MM.1S (cell line): ENCODE measurements at regions not wholly inside any gene's neighbourhood (a gene's known extent, or its start where the extent isn't known, plus 50 kb on each side); places are given as distances from the start of the nearest gene placed in this dataset.

ENCODE experiments used
- DNase-seq: peaks from one replicate; pipeline ENCODE4 v3.0.0-alpha.2; 2015
- H2AFZ ChIP-seq: fragments of 300-600 bp; sonication (generic); 2 replicates; pipeline ENCODE4 v1.6.0; 2016; ENCODE audit warnings: antibody characterized with exemption, low read length
- H3F3A ChIP-seq: fragments of 300-600 bp; sonication (generic); 2 replicates; pipeline ENCODE4 v1.6.1; 2016; ENCODE audit warnings: mild to moderate bottlenecking, antibody characterized with exemption, low read length, moderate library complexity, mixed read lengths; ENCODE audit not compliant: insufficient read depth
- H3K27ac ChIP-seq: fragments of 300-600 bp; sonication (generic); 2 replicates; pipeline ENCODE4 v1.5.1; 2016; ENCODE audit warnings: mild to moderate bottlenecking, low read length
- H3K27me3 ChIP-seq: fragments of 300-600 bp; sonication (generic); replicated peaks from 2 replicates; pipeline ENCODE4 v1.6.0; 2016; ENCODE audit warnings: low read length; ENCODE audit not compliant: insufficient read depth
- H3K36me3 ChIP-seq: fragments of 300-600 bp; sonication (generic); replicated peaks from 2 replicates; pipeline ENCODE4 v1.6.1; 2016; ENCODE audit warnings: mild to moderate bottlenecking, low read length, mixed read lengths; ENCODE audit not compliant: insufficient read depth
- H3K4me1 ChIP-seq: fragments of 300-600 bp; sonication (generic); 2 replicates; pipeline ENCODE4 v1.6.1; 2016; ENCODE audit warnings: low read length, mixed read lengths
- H3K4me2 ChIP-seq: fragments of 300-600 bp; sonication (generic); 2 replicates; pipeline ENCODE4 v1.6.0; 2016; ENCODE audit warnings: low read depth, low read length
- H3K4me3 ChIP-seq: fragments of 300-600 bp; sonication (generic); 2 replicates; pipeline ENCODE4 v1.5.1; 2016; ENCODE audit warnings: low read length, mixed read lengths
- H3K79me2 ChIP-seq: fragments of 300-600 bp; sonication (generic); 2 replicates; pipeline ENCODE4 v1.6.1; 2016; ENCODE audit warnings: mixed run types, low read length, mixed read lengths
- H3K9ac ChIP-seq: fragments of 300-600 bp; sonication (generic); 2 replicates; pipeline ENCODE4 v1.6.1; 2016; ENCODE audit warnings: low read length, mixed read lengths
- H3K9me2 ChIP-seq: fragments of 300-600 bp; sonication (generic); replicated peaks from 2 replicates; pipeline ENCODE4 v1.6.1; 2016; ENCODE audit warnings: mild to moderate bottlenecking, low read length, mixed read lengths; ENCODE audit not compliant: insufficient read depth
- H3K9me3 ChIP-seq: fragments of 300-600 bp; sonication (generic); replicated peaks from 2 replicates; pipeline ENCODE4 v1.6.1; 2016; ENCODE audit warnings: mild to moderate bottlenecking, low read length, mixed read lengths; ENCODE audit not compliant: insufficient read depth
- H4K20me1 ChIP-seq: fragments of 300-600 bp; sonication (generic); 2 replicates; pipeline ENCODE4 v1.6.1; 2016; ENCODE audit warnings: mild to moderate bottlenecking, low read length, moderate library complexity, mixed read lengths; ENCODE audit not compliant: insufficient read depth
- CTCF ChIP-seq: fragments of 300-600 bp; sonication (generic); IDR thresholded peaks from 2 replicates; pipeline ENCODE4 v1.5.1; 2016; ENCODE audit warnings: antibody characterized with exemption, low read length, mixed read lengths
- EZH2 ChIP-seq: fragments of 300-600 bp; sonication (generic); optimal IDR thresholded peaks from 2 replicates; pipeline ENCODE3; 2017; ENCODE audit warnings: low read depth, mild to moderate bottlenecking, antibody characterized with exemption, low read length, mixed read lengths
- EZH2phosphoT487 ChIP-seq: fragments of 300-600 bp; sonication (generic); IDR thresholded peaks from 2 replicates; pipeline ENCODE4 v1.6.1; 2018; ENCODE audit warnings: antibody characterized with exemption, low read length

- TF ChIP-seq CTCF (no peak), EZH2phosphoT487 (no peak), EZH2 (no peak)
- H3F3A ChIP-seq: no peaks in the 10 kb centered on the region
Observed at GRCh38 chr1:2879591-2879990, 78.1 kb upstream of the TTC34 start.

GRCh38 chr1:2880086-2880485 is 78.6 kb upstream of the TTC34 start:
- no peak for TF ChIP-seq CTCF
- TF ChIP-seq EZH2phosphoT487: no peak
- TF ChIP-seq EZH2: no peak
- Histone ChIP-seq H3K4me2 (no peak overlapping the region), H3K4me1 (no peaks in the 10 kb centered on the region), H4K20me1 (no peaks in the 10 kb centered on the region), H3K9me2 (no peaks in the 10 kb centered on the region), H2AFZ (no peak overlapping the region), H3K27ac (no peak overlapping the region), H3K79me2 (no peaks in the 10 kb centered on the region), H3K4me3 (no peak overlapping the region), H3K27me3 (peaks cover 95% of the 10 kb centered on the region), H3K9me3 (no peaks in the 10 kb centered on the region), H3F3A (no peaks in the 10 kb centered on the region), H3K36me3 (no peaks in the 10 kb centered on the region), H3K9ac (no peak overlapping the region)
- no peak for DNase-seq

More at GRCh38 chr1:2879591-2879990, 78.1 kb upstream of the TTC34 start:
- Histone ChIP-seq H3K27me3 (peaks cover 95% of the 10 kb centered on the region), H3K9ac (no peak overlapping the region), H3K4me2 (no peak overlapping the region), H4K20me1 (no peaks in the 10 kb centered on the region), H3K36me3 (no peaks in the 10 kb centered on the region), H3K79me2 (no peaks in the 10 kb centered on the region), H3K9me2 (no peaks in the 10 kb centered on the region), H3K4me1 (no peaks in the 10 kb centered on the region), H3K27ac (no peak overlapping the region), H3K4me3 (no peak overlapping the region), H2AFZ (no peak overlapping the region), H3K9me3 (no peaks in the 10 kb centered on the region)
- no peak for DNase-seq

GRCh38 chr1:2880812-2881295 is 79.4 kb upstream of the TTC34 start:
- Histone ChIP-seq H2AFZ (no peak overlapping the region), H3K4me1 (no peaks in the 10 kb centered on the region), H3K79me2 (no peaks in the 10 kb centered on the region), H4K20me1 (no peaks in the 10 kb centered on the region), H3F3A (no peaks in the 10 kb centered on the region), H3K36me3 (no peaks in the 10 kb centered on the region), H3K27me3 (peaks cover 95% of the 10 kb centered on the region), H3K4me2 (no peak overlapping the region), H3K9me2 (no peaks in the 10 kb centered on the region), H3K9me3 (no peaks in the 10 kb centered on the region), H3K27ac (no peak overlapping the region), H3K9ac (no peak overlapping the region), H3K4me3 (no peak overlapping the region)
- no peak for DNase-seq
- no peak for TF ChIP-seq CTCF
- TF ChIP-seq EZH2phosphoT487: no peak
- no peak for TF ChIP-seq EZH2
